ENCODE measurements at regions not wholly inside any gene's neighbourhood (a gene's known extent, or its start where the extent isn't known, plus 50 kb on each side); places are given as distances from the start of the nearest gene placed in this dataset.

- H3K27ac Mint-ChIP-seq (ENCODE audit: unreplicated experiment) = no peak overlapping the region
- no peaks in the 10 kb centered on the region for H3K27me3 Mint-ChIP-seq (ENCODE audit: unreplicated experiment)
- H3K4me3 Mint-ChIP-seq (ENCODE audit: unreplicated experiment) = no peak overlapping the region
- TF ChIP-seq CTCF (IDR thresholded peaks at IDR 0.05; ENCODE audit: partially characterized antibody, unreplicated experiment) = no peak
- no peaks in the 10 kb centered on the region for H3K9me3 Mint-ChIP-seq (ENCODE audit: unreplicated experiment)
- no peaks in the 10 kb centered on the region for H3K4me1 Mint-ChIP-seq (ENCODE audit: low read depth, unreplicated experiment)
- H3K36me3 Mint-ChIP-seq (ENCODE audit: unreplicated experiment) = no peaks in the 10 kb centered on the region
- DNase-seq = no peak
These were observed 1396.5 kb upstream of the CELF2 start for GRCh38 chr10:9621216-9621615.

- Mint-ChIP-seq H3K36me3 (ENCODE audit: unreplicated experiment) (no peaks in the 10 kb centered on the region), H3K27me3 (ENCODE audit: unreplicated experiment) (no peaks in the 10 kb centered on the region), H3K9me3 (ENCODE audit: unreplicated experiment) (no peaks in the 10 kb centered on the region), H3K4me3 (ENCODE audit: unreplicated experiment) (no peak overlapping the region), H3K4me1 (ENCODE audit: low read depth, unreplicated experiment) (no peaks in the 10 kb centered on the region), H3K27ac (ENCODE audit: unreplicated experiment) (no peak overlapping the region)
- no peak for TF ChIP-seq CTCF (IDR thresholded peaks at IDR 0.05; ENCODE audit: partially characterized antibody, unreplicated experiment)
- DNase-seq = no peak
These were observed 1392.4 kb upstream of the CELF2 start for GRCh38 chr10:9625304-9625703.

DNA sequence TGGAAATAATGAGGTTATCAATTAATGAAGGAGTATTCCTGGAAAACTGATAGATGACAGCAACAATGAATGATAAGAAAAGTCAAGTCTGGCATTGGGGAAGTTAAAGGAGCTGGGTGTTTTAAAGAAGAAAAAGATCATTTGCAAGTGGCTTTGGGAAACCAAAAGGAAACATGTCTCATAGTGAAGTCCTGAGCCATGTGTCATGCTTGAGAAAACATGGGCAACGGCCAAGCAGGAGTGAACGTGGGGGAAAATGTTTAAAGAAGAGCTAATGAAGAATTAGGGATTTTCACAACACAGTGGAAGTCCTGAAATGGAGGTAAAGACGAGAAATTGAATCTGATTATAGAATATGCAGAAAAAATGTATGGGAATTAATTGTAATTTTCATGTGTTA, 1383.2 kb upstream of the CELF2 start:
- H3K36me3 Mint-ChIP-seq (ENCODE audit: unreplicated experiment) = no peaks in the 10 kb centered on the region
- no peaks in the 10 kb centered on the region for H3K27me3 Mint-ChIP-seq (ENCODE audit: unreplicated experiment)
- TF ChIP-seq CTCF (IDR thresholded peaks at IDR 0.05; ENCODE audit: partially characterized antibody, unreplicated experiment) = no peak
- H3K4me1 Mint-ChIP-seq (ENCODE audit: low read depth, unreplicated experiment) = no peaks in the 10 kb centered on the region
- H3K9me3 Mint-ChIP-seq (ENCODE audit: unreplicated experiment) = no peaks in the 10 kb centered on the region
- H3K4me3 Mint-ChIP-seq (ENCODE audit: unreplicated experiment) = no peak overlapping the region
- DNase-seq = no peak
- no peak overlapping the region for H3K27ac Mint-ChIP-seq (ENCODE audit: unreplicated experiment)

GRCh38 chr10:9635691-9636090, 1382.0 kb upstream of the CELF2 start:
- TF ChIP-seq CTCF (IDR thresholded peaks at IDR 0.05; ENCODE audit: partially characterized antibody, unreplicated experiment) = no peak
- Mint-ChIP-seq H3K9me3 (ENCODE audit: unreplicated experiment) (no peaks in the 10 kb centered on the region), H3K4me3 (ENCODE audit: unreplicated experiment) (no peak overlapping the region), H3K36me3 (ENCODE audit: unreplicated experiment) (no peaks in the 10 kb centered on the region), H3K27me3 (ENCODE audit: unreplicated experiment) (no peaks in the 10 kb centered on the region), H3K27ac (ENCODE audit: unreplicated experiment) (no peak overlapping the region), H3K4me1 (ENCODE audit: low read depth, unreplicated experiment) (no peaks in the 10 kb centered on the region)
- no peak for DNase-seq

DNA sequence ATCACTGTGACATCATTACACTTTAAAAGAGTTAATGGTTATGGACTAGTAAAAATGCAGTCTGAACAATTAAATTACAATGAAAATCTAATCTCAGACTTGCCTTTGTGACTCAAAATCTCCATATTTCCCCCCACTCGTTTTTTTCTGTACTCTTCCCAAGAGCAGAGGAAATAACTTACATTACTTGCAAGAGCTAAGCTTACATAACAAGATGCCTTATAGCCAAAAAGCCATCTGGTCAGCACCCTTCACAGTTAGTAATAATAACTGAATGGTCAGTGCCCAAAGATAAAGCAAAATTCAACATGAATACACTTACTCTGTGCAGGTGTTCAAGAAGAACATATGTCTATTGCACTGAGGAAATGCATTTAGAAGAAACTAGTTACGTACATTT, 1381.5 kb upstream of the CELF2 start:
- no peak for DNase-seq
- no peak overlapping the region for H3K4me3 Mint-ChIP-seq (ENCODE audit: unreplicated experiment)
- H3K9me3 Mint-ChIP-seq (ENCODE audit: unreplicated experiment) = no peaks in the 10 kb centered on the region
- no peak for TF ChIP-seq CTCF (IDR thresholded peaks at IDR 0.05; ENCODE audit: partially characterized antibody, unreplicated experiment)
- no peaks in the 10 kb centered on the region for H3K27me3 Mint-ChIP-seq (ENCODE audit: unreplicated experiment)
- no peaks in the 10 kb centered on the region for H3K4me1 Mint-ChIP-seq (ENCODE audit: low read depth, unreplicated experiment)
- no peak overlapping the region for H3K27ac Mint-ChIP-seq (ENCODE audit: unreplicated experiment)
- no peaks in the 10 kb centered on the region for H3K36me3 Mint-ChIP-seq (ENCODE audit: unreplicated experiment)
